MG63 (cell line): ENCODE measurements at regions not wholly inside any gene's neighbourhood (a gene's known extent, or its start where the extent isn't known, plus 50 kb on each side); places are given as distances from the start of the nearest gene placed in this dataset.
"Not testable (repeated sequence)": the region's sequence is repeated elsewhere in the genome, so short reads cannot be mapped to it uniquely, and the experiment has no call there.

ENCODE experiments used
- DNase-seq: peaks from one replicate; pipeline ENCODE4 v3.0.0-alpha.2; 2020
- H3K27me3 ChIP-seq: fragments of 250-450 bp; sonication (Bioruptor Pico); 2 replicates; pipeline ENCODE4 v1.5.1; 2020; ENCODE audit warnings: mild to moderate bottlenecking, moderate library complexity
- H3K36me3 ChIP-seq: fragments of 250-450 bp; sonication (Bioruptor Pico); 2 replicates; pipeline ENCODE4 v1.5.1; 2020; ENCODE audit warnings: mild to moderate bottlenecking, moderate library complexity
- H3K4me3 ChIP-seq: fragments of 250-450 bp; sonication (Bioruptor Pico); 2 replicates; pipeline ENCODE4 v1.5.1; 2020; ENCODE audit warnings: mild to moderate bottlenecking, moderate library complexity
- H3K9me3 ChIP-seq: fragments of 250-450 bp; sonication (Bioruptor Pico); 2 replicates; pipeline ENCODE4 v1.5.1; 2020; ENCODE audit warnings: mild to moderate bottlenecking, moderate library complexity

DNA sequence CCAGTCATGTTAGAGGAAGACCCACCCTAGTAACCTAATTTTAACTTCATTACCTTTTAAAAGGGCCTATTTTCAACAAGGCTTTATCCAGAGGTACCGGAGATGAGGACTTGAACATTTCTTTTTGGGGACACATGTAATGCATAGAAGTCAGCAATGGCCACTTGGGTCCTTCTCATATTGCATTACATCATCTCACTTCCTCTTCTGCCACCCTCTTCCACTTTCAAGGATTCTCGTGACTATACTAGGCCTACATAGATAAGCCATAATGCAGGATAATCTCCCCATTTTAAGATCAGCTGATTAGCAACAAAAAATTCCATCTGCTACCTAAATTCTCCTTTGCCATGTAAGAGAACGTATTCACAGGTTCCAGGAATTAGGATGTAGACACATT lies 557.2 kb downstream of the KCTD12 start:
- Histone ChIP-seq H3K4me3 (no peak overlapping the region), H3K36me3 (no peaks in the 10 kb centered on the region), H3K27me3 (no peaks in the 10 kb centered on the region), H3K9me3 (no peaks in the 10 kb centered on the region)
- no peak for DNase-seq

GRCh38 chr13:76326343-76326742 lies 559.9 kb downstream of the KCTD12 start:
- Histone ChIP-seq H3K27me3 (no peaks in the 10 kb centered on the region), H3K36me3 (no peaks in the 10 kb centered on the region), H3K9me3 (no peaks in the 10 kb centered on the region), H3K4me3 (no peak overlapping the region)
- DNase-seq: no peak

GRCh38 chr13:76319921-76320320 lies 566.3 kb downstream of the KCTD12 start:
- no peak overlapping the region for H3K4me3 ChIP-seq
- no peak for DNase-seq
- no peaks in the 10 kb centered on the region for H3K27me3 ChIP-seq
- H3K36me3 ChIP-seq: no peaks in the 10 kb centered on the region
- H3K9me3 ChIP-seq: peaks cover 4% of the 10 kb centered on the region; the same call in 1 of the 2 replicates

GRCh38 chr13:76316998-76317527 lies 569.1 kb downstream of the KCTD12 start:
- Histone ChIP-seq H3K36me3 (no peaks in the 10 kb centered on the region), H3K4me3 (no peak overlapping the region), H3K27me3 (no peaks in the 10 kb centered on the region), H3K9me3 (peaks cover 4% of the 10 kb centered on the region; the same call in 1 of the 2 replicates)
- DNase-seq: no peak

DNA sequence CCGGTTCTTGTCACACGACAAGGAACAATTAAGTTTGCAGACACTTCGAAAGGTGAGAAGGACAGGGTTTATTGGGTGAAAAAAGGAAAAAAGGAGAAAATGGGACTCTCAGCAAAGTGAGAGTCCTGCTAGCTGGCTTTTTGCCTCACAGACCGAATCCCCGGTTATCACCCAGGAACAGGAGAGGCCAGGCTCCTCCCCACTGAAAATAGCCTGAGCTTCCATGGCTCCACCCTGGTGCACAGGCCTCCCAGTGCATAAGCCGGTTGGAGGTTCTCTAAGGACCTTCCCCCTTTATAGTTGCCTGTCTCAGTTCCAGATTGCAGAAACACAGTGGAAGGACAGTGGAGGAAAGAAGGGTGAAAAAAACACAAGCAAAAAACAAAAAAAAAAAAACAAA lies 571.7 kb downstream of the KCTD12 start:
- H3K9me3 ChIP-seq: no peaks in the 10 kb centered on the region
- no peak overlapping the region for H3K4me3 ChIP-seq
- DNase-seq: no peak
- no peaks in the 10 kb centered on the region for H3K27me3 ChIP-seq
- H3K36me3 ChIP-seq: no peaks in the 10 kb centered on the region

- DNase-seq: peak; percentile 4
- no peaks in the 10 kb centered on the region for H3K9me3 ChIP-seq
- H3K4me3 ChIP-seq: no peak overlapping the region
- H3K36me3 ChIP-seq: no peaks in the 10 kb centered on the region
- no peaks in the 10 kb centered on the region for H3K27me3 ChIP-seq
These were observed 579.1 kb downstream of the KCTD12 start for GRCh38 chr13:76307142-76307541.

- Histone ChIP-seq H3K27me3 (no peaks in the 10 kb centered on the region), H3K9me3 (no peaks in the 10 kb centered on the region), H3K36me3 (no peaks in the 10 kb centered on the region), H3K4me3 (no peak overlapping the region)
- DNase-seq: no peak
These were observed 585.5 kb downstream of the KCTD12 start for GRCh38 chr13:76300688-76301087.

GRCh38 chr13:76297331-76297730 lies 588.9 kb downstream of the KCTD12 start:
- no peaks in the 10 kb centered on the region; the same call in 1 of the 2 replicates for H3K9me3 ChIP-seq
- no peaks in the 10 kb centered on the region for H3K36me3 ChIP-seq
- no peak for DNase-seq
- H3K4me3 ChIP-seq: no peak overlapping the region
- no peaks in the 10 kb centered on the region for H3K27me3 ChIP-seq

GRCh38 chr13:76296751-76297150 lies 589.5 kb downstream of the KCTD12 start:
- Histone ChIP-seq H3K36me3 (no peaks in the 10 kb centered on the region), H3K27me3 (no peaks in the 10 kb centered on the region), H3K4me3 (no peak overlapping the region), H3K9me3 (no peaks in the 10 kb centered on the region; the same call in 1 of the 2 replicates)
- DNase-seq: no peak

- H3K27me3 ChIP-seq, H3K9me3 ChIP-seq, H3K4me3 ChIP-seq, DNase-seq, H3K36me3 ChIP-seq: not testable (repeated sequence)
These were observed 591.2 kb downstream of the KCTD12 start for GRCh38 chr13:76295020-76295419.

GRCh38 chr13:76293751-76294150 lies 592.5 kb downstream of the KCTD12 start:
- Histone ChIP-seq H3K9me3 (no peaks in the 10 kb centered on the region; the same call in 1 of the 2 replicates), H3K27me3 (no peaks in the 10 kb centered on the region), H3K36me3 (no peaks in the 10 kb centered on the region), H3K4me3 (no peak overlapping the region)
- no peak for DNase-seq

GRCh38 chr13:76293346-76293745 lies 592.9 kb downstream of the KCTD12 start:
- no peak overlapping the region for H3K4me3 ChIP-seq
- no peak for DNase-seq

DNA sequence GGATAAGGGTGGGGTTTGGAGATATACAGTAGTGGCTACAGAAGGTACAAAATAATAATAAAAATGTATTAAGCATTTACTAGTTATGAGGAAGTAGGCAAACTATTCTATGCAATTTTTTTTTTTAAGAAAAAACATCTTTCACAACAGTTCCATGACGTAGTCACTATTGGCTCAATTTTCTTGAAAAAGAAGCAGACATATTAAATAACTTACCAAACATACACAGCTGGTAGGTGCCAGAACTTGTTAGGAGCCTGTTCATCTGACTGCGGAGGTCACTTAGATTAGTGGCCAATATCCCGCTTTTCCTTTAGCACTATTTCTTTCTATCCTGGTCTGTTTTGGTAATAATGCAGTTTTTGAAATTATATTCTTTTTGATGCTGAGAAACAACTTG lies 593.5 kb downstream of the KCTD12 start:
- Histone ChIP-seq H3K27me3 (no peaks in the 10 kb centered on the region), H3K9me3 (no peaks in the 10 kb centered on the region; the same call in 1 of the 2 replicates), H3K36me3 (no peaks in the 10 kb centered on the region), H3K4me3 (no peak overlapping the region)
- no peak for DNase-seq

More at GRCh38 chr13:76293346-76293745, 592.9 kb downstream of the KCTD12 start:
- Histone ChIP-seq H3K27me3 (no peaks in the 10 kb centered on the region), H3K36me3 (no peaks in the 10 kb centered on the region), H3K9me3 (no peaks in the 10 kb centered on the region; the same call in 1 of the 2 replicates)

DNA sequence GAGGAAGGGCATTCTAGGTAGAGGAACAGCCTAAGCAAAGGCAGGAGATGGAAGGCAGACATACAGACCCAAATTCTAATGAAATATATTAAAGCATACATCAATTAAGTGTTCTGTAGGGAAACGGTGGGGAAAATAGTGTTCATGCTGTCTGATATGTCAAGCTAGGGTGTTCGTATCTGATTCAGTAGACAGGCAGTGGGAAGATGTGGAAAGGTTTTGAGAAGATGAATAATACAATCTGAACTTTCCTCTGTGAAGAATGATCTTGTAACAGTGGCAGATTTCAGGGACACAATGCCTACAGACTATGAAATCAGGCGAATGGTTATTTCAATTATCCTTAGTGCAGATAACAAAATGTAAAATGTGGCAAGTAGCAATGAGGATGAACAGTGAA lies 594.2 kb downstream of the KCTD12 start:
- Histone ChIP-seq H3K9me3 (no peaks in the 10 kb centered on the region; the same call in 1 of the 2 replicates), H3K36me3 (no peaks in the 10 kb centered on the region)
- no peak for DNase-seq

GRCh38 chr13:76289558-76289957 lies 596.6 kb downstream of the KCTD12 start:
- Histone ChIP-seq H3K4me3 (no peak overlapping the region), H3K27me3 (no peaks in the 10 kb centered on the region), H3K9me3 (no peaks in the 10 kb centered on the region; the same call in 1 of the 2 replicates), H3K36me3 (no peaks in the 10 kb centered on the region)
- no peak for DNase-seq

More for the DNA sequence above, 594.2 kb downstream of the KCTD12 start:
- no peaks in the 10 kb centered on the region for H3K27me3 ChIP-seq
- no peak overlapping the region for H3K4me3 ChIP-seq

DNA sequence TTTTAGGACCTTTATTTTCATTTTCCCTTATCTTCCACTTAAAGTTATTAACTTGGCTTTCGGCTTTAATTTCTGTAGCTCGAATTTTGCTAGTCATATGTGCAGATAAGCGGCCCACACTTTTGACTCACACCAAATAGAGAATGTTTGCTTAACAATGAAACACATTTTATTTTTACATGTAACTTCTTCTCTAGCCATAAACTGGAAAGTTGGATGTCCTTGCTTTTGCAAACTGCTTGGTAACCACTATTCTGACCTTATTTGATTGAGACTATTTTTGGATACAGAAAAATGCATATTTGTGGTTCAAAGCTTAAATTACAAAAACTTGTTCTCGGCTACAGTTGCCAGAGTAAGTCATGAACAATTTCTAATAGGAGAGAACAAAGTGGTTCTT lies 600.0 kb downstream of the KCTD12 start:
- Histone ChIP-seq H3K9me3 (no peaks in the 10 kb centered on the region), H3K4me3 (no peak overlapping the region), H3K36me3 (no peaks in the 10 kb centered on the region), H3K27me3 (no peaks in the 10 kb centered on the region)
- DNase-seq: no peak

GRCh38 chr13:76285463-76285862 lies 600.7 kb downstream of the KCTD12 start:
- H3K36me3 ChIP-seq: no peaks in the 10 kb centered on the region
- no peak overlapping the region for H3K4me3 ChIP-seq
- DNase-seq: no peak
- H3K27me3 ChIP-seq: no peaks in the 10 kb centered on the region
- H3K9me3 ChIP-seq: no peaks in the 10 kb centered on the region

DNA sequence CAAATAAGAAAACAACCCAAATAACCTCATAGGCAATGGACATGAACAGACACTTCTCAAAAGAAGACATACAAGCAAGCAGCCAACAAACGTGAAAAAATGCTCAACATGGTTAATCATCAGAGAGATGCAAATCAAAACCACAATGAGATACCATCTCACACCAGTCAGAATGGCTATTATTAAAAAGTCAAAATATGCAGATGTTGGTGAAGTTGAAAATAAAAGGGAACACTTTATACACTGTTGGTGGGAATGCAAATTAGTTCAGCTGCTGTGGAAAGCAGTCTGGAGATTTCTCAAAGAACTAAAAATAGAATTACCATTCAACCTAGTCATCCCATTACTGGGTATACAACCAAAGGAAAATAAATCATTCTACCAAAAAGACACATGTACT lies 606.4 kb downstream of the KCTD12 start:
- DNase-seq, H3K27me3 ChIP-seq, H3K9me3 ChIP-seq, H3K4me3 ChIP-seq, H3K36me3 ChIP-seq: not testable (repeated sequence)
